ENCODE measurements at regions not wholly inside any gene's neighbourhood (a gene's known extent, or its start where the extent isn't known, plus 50 kb on each side); places are given as distances from the start of the nearest gene placed in this dataset.
A peak's percentile ranks its signal among the peaks of the same experiment; 100 is the strongest.

DNA sequence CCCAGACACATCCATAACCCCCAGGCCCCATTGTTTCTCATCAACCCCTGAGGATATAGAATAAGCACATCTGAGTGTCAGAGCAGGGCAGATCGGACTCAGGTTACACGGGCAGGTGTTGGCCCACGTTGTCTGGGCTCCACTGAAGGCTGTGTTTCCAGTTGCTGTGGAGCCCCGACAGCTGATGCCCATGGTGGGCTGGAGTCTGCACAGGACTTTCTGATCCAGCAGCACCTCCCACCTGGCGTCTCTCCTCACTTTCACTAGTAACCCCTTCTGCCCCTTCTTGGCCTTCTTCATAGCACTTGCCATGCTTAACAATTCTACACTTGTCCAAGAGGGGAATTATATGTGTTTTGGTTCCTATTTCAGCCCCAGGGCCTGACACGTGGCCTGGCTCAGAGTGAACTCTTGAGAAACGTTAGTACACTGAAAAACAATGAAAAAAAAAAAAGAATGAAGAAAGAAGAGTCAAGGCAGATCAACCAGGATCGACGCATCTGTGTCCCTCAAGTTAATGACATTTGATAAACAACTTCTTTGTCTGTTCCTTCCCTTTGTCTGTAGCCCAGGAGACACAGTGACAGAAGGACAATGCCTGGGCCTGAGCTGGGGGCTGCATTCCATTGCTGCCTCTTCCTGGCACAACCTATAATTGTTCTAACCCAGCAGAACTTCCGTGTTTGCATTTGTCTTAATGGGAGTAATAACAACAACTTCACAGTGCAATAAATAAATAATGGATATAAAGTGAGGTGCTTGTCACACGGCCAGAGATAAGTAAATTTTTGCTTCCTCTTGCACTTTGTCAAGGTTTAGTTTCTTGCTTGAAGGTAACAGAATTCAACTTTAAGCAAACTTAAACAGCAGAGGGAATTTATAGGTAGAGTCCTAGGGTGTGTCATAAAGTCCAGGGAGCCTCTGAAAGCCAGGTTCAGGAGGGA lies 224.2 kb upstream of the SSTR4 start:
- TF ChIP-seq, protein P1, sequence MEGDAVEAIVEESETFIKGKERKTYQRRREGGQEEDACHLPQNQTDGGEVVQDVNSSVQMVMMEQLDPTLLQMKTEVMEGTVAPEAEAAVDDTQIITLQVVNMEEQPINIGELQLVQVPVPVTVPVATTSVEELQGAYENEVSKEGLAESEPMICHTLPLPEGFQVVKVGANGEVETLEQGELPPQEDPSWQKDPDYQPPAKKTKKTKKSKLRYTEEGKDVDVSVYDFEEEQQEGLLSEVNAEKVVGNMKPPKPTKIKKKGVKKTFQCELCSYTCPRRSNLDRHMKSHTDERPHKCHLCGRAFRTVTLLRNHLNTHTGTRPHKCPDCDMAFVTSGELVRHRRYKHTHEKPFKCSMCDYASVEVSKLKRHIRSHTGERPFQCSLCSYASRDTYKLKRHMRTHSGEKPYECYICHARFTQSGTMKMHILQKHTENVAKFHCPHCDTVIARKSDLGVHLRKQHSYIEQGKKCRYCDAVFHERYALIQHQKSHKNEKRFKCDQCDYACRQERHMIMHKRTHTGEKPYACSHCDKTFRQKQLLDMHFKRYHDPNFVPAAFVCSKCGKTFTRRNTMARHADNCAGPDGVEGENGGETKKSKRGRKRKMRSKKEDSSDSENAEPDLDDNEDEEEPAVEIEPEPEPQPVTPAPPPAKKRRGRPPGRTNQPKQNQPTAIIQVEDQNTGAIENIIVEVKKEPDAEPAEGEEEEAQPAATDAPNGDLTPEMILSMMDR (IDR thresholded peaks at IDR 0.05; ENCODE audit: control insufficient read depth, extremely low read depth, insufficient read depth), result no peak
- DNase-seq (ENCODE audit: low read depth), result peak; percentile 89
- H3K4me3 ChIP-seq (ENCODE audit: low read depth, low read length), result no peak overlapping the region

- DNase-seq (ENCODE audit: low read depth), result no peak
- H3K4me3 ChIP-seq (ENCODE audit: low read depth, low read length), result no peak overlapping the region
- TF ChIP-seq, protein P1 (IDR thresholded peaks at IDR 0.05; ENCODE audit: control insufficient read depth, extremely low read depth, insufficient read depth), result no peak
Measured at GRCh38 chr20:22814471-22815205, 220.5 kb upstream of the SSTR4 start.

GRCh38 chr20:22815206-22815551 lies 219.9 kb upstream of the SSTR4 start:
- no peak for DNase-seq (ENCODE audit: low read depth)
- H3K4me3 ChIP-seq (ENCODE audit: low read depth, low read length), result no peak overlapping the region
- TF ChIP-seq, protein P1 (IDR thresholded peaks at IDR 0.05; ENCODE audit: control insufficient read depth, extremely low read depth, insufficient read depth), result no peak

DNA sequence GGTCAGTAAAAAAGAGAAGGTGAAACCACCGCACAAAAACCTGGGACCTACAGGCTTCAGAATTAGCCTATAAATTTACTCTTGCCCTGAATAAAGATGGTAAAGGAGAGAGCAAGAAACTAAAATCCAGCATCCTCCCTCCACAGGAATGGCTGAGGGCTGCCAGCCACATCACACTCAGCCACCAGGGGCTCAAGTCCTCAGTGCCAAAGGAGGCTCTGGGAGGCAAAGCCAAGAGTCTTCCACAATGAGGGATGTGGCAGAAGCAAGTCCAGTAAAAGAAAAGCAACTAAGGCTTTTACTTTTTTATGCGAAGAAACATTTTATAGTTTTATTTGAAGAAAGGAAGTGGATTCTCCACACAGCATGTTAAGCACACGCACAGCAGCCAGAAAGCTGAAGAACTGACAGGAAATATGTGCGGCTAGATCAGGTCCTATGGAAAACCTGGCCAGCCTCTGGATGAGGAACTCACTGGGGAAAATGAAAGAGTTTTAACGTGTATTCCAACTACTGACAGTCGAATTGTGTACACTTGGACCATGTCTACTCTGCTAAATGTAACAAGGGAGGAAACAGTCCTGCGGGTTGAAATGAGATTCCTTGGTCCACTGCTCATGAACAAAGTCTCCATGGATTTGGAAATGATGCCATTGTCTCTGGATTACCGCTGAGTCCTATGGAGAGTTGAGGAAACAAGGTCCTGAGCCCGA lies 219.4 kb upstream of the SSTR4 start:
- no peak for DNase-seq (ENCODE audit: low read depth)
- no peak overlapping the region for H3K4me3 ChIP-seq (ENCODE audit: low read depth, low read length)
- TF ChIP-seq, protein P1 (IDR thresholded peaks at IDR 0.05; ENCODE audit: control insufficient read depth, extremely low read depth, insufficient read depth), result no peak

DNA sequence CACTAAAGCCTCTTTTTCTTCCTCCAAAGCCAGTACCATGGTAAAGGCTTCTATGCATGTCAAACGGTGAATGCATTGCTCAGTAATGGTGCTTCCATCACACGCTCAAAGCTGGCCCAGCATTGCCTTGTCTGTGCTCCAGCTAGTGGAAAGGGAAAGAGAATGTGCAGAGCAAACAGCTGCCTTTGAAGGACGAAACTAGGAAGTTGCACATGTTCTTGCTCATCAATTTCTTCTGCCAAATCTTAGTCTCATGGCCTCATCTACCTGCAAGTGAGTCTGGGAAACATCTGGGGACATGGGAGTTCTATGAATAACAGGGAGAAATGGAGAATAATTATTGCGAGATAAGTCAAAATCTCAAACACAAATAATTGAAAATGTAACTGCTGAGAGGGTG lies 216.5 kb upstream of the SSTR4 start:
- no peak overlapping the region for H3K4me3 ChIP-seq (ENCODE audit: low read depth, low read length)
- TF ChIP-seq, protein P1 (IDR thresholded peaks at IDR 0.05; ENCODE audit: control insufficient read depth, extremely low read depth, insufficient read depth), result no peak
- DNase-seq (ENCODE audit: low read depth), result no peak

DNA sequence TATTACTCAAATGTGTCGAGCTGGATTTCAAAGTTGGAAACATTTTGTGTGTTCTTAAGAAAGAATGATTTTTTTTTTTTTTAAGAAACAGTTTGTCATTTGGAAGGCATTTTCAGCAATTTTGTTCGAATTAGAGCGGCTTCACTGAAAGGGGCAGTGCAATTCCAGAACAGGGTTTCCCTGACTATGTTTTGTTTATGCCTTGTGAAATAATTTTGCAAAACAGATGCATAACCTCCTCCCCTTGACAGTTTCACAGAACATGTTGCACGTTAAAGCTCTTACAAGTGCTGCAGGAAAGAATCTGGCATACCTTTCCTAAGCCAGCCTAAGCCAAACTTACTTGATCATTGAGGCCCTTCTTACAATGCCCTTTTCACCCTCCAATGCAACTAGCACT lies 216.0 kb upstream of the SSTR4 start:
- H3K4me3 ChIP-seq (ENCODE audit: low read depth, low read length), result no peak overlapping the region
- no peak for DNase-seq (ENCODE audit: low read depth)
- TF ChIP-seq, protein P1 (IDR thresholded peaks at IDR 0.05; ENCODE audit: control insufficient read depth, extremely low read depth, insufficient read depth), result no peak
